ENCODE measurements at regions not wholly inside any gene's neighbourhood (a gene's known extent, or its start where the extent isn't known, plus 50 kb on each side); places are given as distances from the start of the nearest gene placed in this dataset.
A peak's percentile ranks its signal among the peaks of the same experiment; 100 is the strongest.

GRCh38 chr17:34511931-34512330 lies 67.5 kb upstream of the TMEM132E start:
- DNase-seq (ENCODE audit: extremely low spot score): no peak
- ChIA-PET POLR2A (no interaction called here), CTCF (no interaction called here)
- TF ChIP-seq FOXK2 (IDR thresholded peaks at IDR 0.05): no peak
- no peak for TF ChIP-seq ELF4 (IDR thresholded peaks at IDR 0.05)
- no peak for TF ChIP-seq ARNT (IDR thresholded peaks at IDR 0.05)
- no peak for TF ChIP-seq PKNOX1 (IDR thresholded peaks at IDR 0.05)
- no peak for TF ChIP-seq SP1 (IDR thresholded peaks at IDR 0.05)
- no peak for TF ChIP-seq LEF1 (IDR thresholded peaks at IDR 0.05; ENCODE audit: borderline replicate concordance)
- no peak for TF ChIP-seq CTBP1 (IDR thresholded peaks at IDR 0.05; ENCODE audit: borderline replicate concordance)
- TF ChIP-seq SUZ12 (IDR thresholded peaks at IDR 0.05): no peak
- no peak for TF ChIP-seq BHLHE40 (IDR thresholded peaks at IDR 0.05; ENCODE audit: borderline replicate concordance)
- TF ChIP-seq TARDBP (IDR thresholded peaks at IDR 0.05): no peak
- no peak for TF ChIP-seq NFRKB (IDR thresholded peaks at IDR 0.05)
- TF ChIP-seq HDGF (IDR thresholded peaks at IDR 0.05; ENCODE audit: borderline replicate concordance): no peak
- no peak for TF ChIP-seq L3MBTL2 (conservative IDR thresholded peaks at IDR 0.05)
- no peak for TF ChIP-seq FOXA1 (IDR thresholded peaks at IDR 0.05)
- TF ChIP-seq ZNF384 (IDR thresholded peaks at IDR 0.05): no peak
- TF ChIP-seq FOXM1 (IDR thresholded peaks at IDR 0.05; ENCODE audit: borderline replicate concordance): no peak

GRCh38 chr17:34511265-34511664 lies 68.1 kb upstream of the TMEM132E start:
- no peak for DNase-seq (ENCODE audit: extremely low spot score)
- CTCF ChIA-PET: no interaction called here

DNA sequence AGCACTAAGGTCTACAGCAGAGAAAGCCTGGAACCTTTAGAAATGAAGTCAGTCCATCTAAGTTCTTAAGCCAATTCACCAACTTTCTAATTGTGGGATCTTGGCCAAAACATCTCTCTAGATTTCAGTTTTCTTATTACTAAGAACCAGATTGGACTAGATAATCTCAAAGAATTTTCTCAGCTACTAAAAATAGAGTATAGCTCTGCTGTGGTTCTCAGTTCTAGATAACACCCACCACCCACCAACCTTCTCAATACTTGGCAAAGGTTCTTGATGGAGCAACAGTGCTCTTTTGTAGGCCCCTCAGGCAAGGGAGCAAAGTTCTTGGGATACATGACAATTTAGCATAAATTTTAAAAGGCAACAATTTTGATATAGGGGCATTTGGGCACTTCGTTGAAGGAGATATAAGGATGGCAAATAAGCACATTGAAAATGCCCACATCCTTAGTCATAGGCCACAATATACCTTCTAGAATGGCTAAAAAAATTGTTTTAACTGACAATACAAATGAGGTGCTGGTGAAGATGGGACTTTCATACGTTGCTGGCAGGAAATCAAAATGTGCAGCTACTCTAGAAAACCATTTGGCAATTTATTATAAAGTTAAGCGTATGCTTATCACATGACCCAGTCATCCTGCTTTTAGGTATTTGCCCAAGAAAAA lies 74.4 kb upstream of the TMEM132E start:
- POLR2A ChIA-PET: no interaction called here
- TF ChIP-seq FOXK2 (IDR thresholded peaks at IDR 0.05) (no peak), FOXM1 (IDR thresholded peaks at IDR 0.05; ENCODE audit: borderline replicate concordance) (no peak), FOXA1 (IDR thresholded peaks at IDR 0.05) (no peak), SUZ12 (IDR thresholded peaks at IDR 0.05) (no peak), CTBP1 (IDR thresholded peaks at IDR 0.05; ENCODE audit: borderline replicate concordance) (no peak), PKNOX1 (IDR thresholded peaks at IDR 0.05) (no peak), ELF4 (IDR thresholded peaks at IDR 0.05) (no peak), ARNT (IDR thresholded peaks at IDR 0.05) (no peak), BHLHE40 (IDR thresholded peaks at IDR 0.05; ENCODE audit: borderline replicate concordance) (no peak), LEF1 (IDR thresholded peaks at IDR 0.05; ENCODE audit: borderline replicate concordance) (no peak), L3MBTL2 (conservative IDR thresholded peaks at IDR 0.05) (no peak), HDGF (IDR thresholded peaks at IDR 0.05; ENCODE audit: borderline replicate concordance) (no peak), TARDBP (IDR thresholded peaks at IDR 0.05) (no peak), ZNF384 (IDR thresholded peaks at IDR 0.05) (no peak)
- DNase-seq (ENCODE audit: extremely low spot score): no peak
- CTCF ChIA-PET: interaction anchor here (0.6 kb wide), 1 partner anchor 1470 kb away, joined by 3 read pairs; no protein-coding TSS in a partner anchor

More at GRCh38 chr17:34511265-34511664, 68.1 kb upstream of the TMEM132E start:
- TF ChIP-seq TARDBP (IDR thresholded peaks at IDR 0.05) (no peak), ARNT (IDR thresholded peaks at IDR 0.05) (no peak), NFRKB (IDR thresholded peaks at IDR 0.05) (no peak), HDGF (IDR thresholded peaks at IDR 0.05; ENCODE audit: borderline replicate concordance) (no peak)
- POLR2A ChIA-PET: no interaction called here

GRCh38 chr17:34503528-34504195 lies 75.7 kb upstream of the TMEM132E start:
- CTCF ChIA-PET: interaction anchor here (0.8 kb wide), 1 partner anchor 249 kb away, joined by 3 read pairs; no protein-coding TSS in a partner anchor
- DNase-seq (ENCODE audit: extremely low spot score): no peak
- POLR2A ChIA-PET: no interaction called here
- TF ChIP-seq FOXK2 (IDR thresholded peaks at IDR 0.05) (no peak), L3MBTL2 (conservative IDR thresholded peaks at IDR 0.05) (no peak), PKNOX1 (IDR thresholded peaks at IDR 0.05) (no peak), TARDBP (IDR thresholded peaks at IDR 0.05) (no peak), ZNF384 (IDR thresholded peaks at IDR 0.05) (no peak), FOXA1 (IDR thresholded peaks at IDR 0.05) (no peak), SUZ12 (IDR thresholded peaks at IDR 0.05) (no peak), FOXM1 (IDR thresholded peaks at IDR 0.05; ENCODE audit: borderline replicate concordance) (no peak), ELF4 (IDR thresholded peaks at IDR 0.05) (no peak), LEF1 (IDR thresholded peaks at IDR 0.05; ENCODE audit: borderline replicate concordance) (no peak), NFRKB (IDR thresholded peaks at IDR 0.05) (no peak), BHLHE40 (IDR thresholded peaks at IDR 0.05; ENCODE audit: borderline replicate concordance) (no peak), CTBP1 (IDR thresholded peaks at IDR 0.05; ENCODE audit: borderline replicate concordance) (no peak), SP1 (IDR thresholded peaks at IDR 0.05) (no peak), ARNT (IDR thresholded peaks at IDR 0.05) (no peak), HDGF (IDR thresholded peaks at IDR 0.05; ENCODE audit: borderline replicate concordance) (no peak)

GRCh38 chr17:34502426-34502825 lies 77.0 kb upstream of the TMEM132E start:
- ChIA-PET CTCF (no interaction called here), POLR2A (no interaction called here)
- DNase-seq (ENCODE audit: extremely low spot score): no peak
- no peak for TF ChIP-seq SP1 (IDR thresholded peaks at IDR 0.05)
- TF ChIP-seq HDGF (IDR thresholded peaks at IDR 0.05; ENCODE audit: borderline replicate concordance): no peak

DNA sequence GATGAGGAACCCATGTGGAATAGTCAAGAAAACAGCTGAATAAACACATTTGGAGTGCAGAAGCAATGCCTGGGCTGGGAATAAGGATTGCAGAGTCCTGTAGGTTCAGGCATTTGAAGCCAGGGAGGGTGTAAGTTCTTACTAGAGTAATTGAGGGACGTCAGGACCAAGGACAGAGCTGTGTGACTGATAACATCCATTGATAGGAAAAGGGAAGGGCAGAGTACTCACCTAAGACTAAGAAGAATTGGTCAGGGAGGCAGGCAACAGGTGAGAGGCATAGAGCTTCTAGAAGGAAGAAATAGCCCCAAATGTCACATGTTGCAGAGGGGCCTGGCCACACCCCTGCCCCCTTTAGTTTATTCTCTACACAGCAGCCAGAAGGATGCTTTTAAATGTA lies 79.8 kb upstream of the TMEM132E start:
- DNase-seq (ENCODE audit: extremely low spot score): peak; percentile 7
- TF ChIP-seq BHLHE40 (IDR thresholded peaks at IDR 0.05; ENCODE audit: borderline replicate concordance) (no peak), SUZ12 (IDR thresholded peaks at IDR 0.05) (no peak), L3MBTL2 (conservative IDR thresholded peaks at IDR 0.05) (no peak), SP1 (IDR thresholded peaks at IDR 0.05) (no peak), CTBP1 (IDR thresholded peaks at IDR 0.05; ENCODE audit: borderline replicate concordance) (no peak), LEF1 (IDR thresholded peaks at IDR 0.05; ENCODE audit: borderline replicate concordance) (no peak), ZNF384 (IDR thresholded peaks at IDR 0.05) (no peak), ELF4 (IDR thresholded peaks at IDR 0.05) (no peak), NFRKB (IDR thresholded peaks at IDR 0.05) (no peak), TARDBP (IDR thresholded peaks at IDR 0.05) (no peak)
- ChIA-PET CTCF (no interaction called here), POLR2A (no interaction called here)

Data from HEK293T (cell line).